ENCODE measurements at regions not wholly inside any gene's neighbourhood (a gene's known extent, or its start where the extent isn't known, plus 50 kb on each side); places are given as distances from the start of the nearest gene placed in this dataset.

GRCh38 chr13:85371254-85371653 is 428.0 kb downstream of the SLITRK6 start:
- no peak for TF ChIP-seq CTCF (IDR thresholded peaks at IDR 0.05 in 8 of 11, conservative IDR thresholded peaks at IDR 0.05 in 3 of 11)
- no peak for TF ChIP-seq POLR2AphosphoS5 (IDR thresholded peaks at IDR 0.05)
- no peak for TF ChIP-seq POLR2A (IDR thresholded peaks at IDR 0.05)
